ENCODE measurements at regions not wholly inside any gene's neighbourhood (a gene's known extent, or its start where the extent isn't known, plus 50 kb on each side); places are given as distances from the start of the nearest gene placed in this dataset.

- Mint-ChIP-seq H3K4me1 (no peaks in the 10 kb centered on the region), H3K9me3 (no peaks in the 10 kb centered on the region), H3K27me3 (ENCODE audit: insufficient read depth, low read depth, poor library complexity) (no peaks in the 10 kb centered on the region), H3K4me3 (no peak overlapping the region), H3K27ac (no peak overlapping the region), H3K36me3 (ENCODE audit: low read depth) (no peaks in the 10 kb centered on the region)
- Histone ChIP-seq H3K4me1 (ENCODE audit: insufficient read depth) (no peaks in the 10 kb centered on the region), H3F3A (replicated peaks; ENCODE audit: low read depth) (no peaks in the 10 kb centered on the region), H3K27me3 (ENCODE audit: insufficient read depth) (no peaks in the 10 kb centered on the region), H3K9me2 (ENCODE audit: insufficient read depth) (no peaks in the 10 kb centered on the region), H4K20me1 (replicated peaks; ENCODE audit: insufficient read depth) (no peaks in the 10 kb centered on the region), H3K4me3 (no peak overlapping the region), H2AFZ (no peak overlapping the region), H3K4me2 (no peak overlapping the region), H3K36me3 (ENCODE audit: insufficient read depth) (no peaks in the 10 kb centered on the region), H3K27ac (ENCODE audit: low read depth) (no peak overlapping the region), H3K79me2 (replicated peaks; ENCODE audit: insufficient read depth) (no peaks in the 10 kb centered on the region)
- no peak for ATAC-seq
- no peak for DNase-seq (ENCODE audit: low spot score)
- TF ChIP-seq POLR2AphosphoS5 (IDR thresholded peaks at IDR 0.05; ENCODE audit: low read depth) (no peak), CTCF (conservative IDR thresholded peaks at IDR 0.05; ENCODE audit: low read depth in 2 of 2) (no peak), ZNF114 (CRISPR knock-in tag; IDR thresholded peaks at IDR 0.05) (no peak), EZH2phosphoT487 (IDR thresholded peaks at IDR 0.05; ENCODE audit: unreplicated experiment) (no peak), ZNF331 (CRISPR knock-in tag; IDR thresholded peaks at IDR 0.05; ENCODE audit: low read depth) (no peak), ETS1 (IDR thresholded peaks at IDR 0.05) (no peak), STAT1 (IDR thresholded peaks at IDR 0.05; ENCODE audit: unreplicated experiment) (no peak)
Measured at GRCh38 chr18:69152436-69152835, 248.3 kb upstream of the DOK6 start.

GRCh38 chr18:69157906-69158305, 242.8 kb upstream of the DOK6 start:
- H2AFZ ChIP-seq: peak overlapping the region; percentile 9; the same call in 1 of the 2 replicates
- H3K27me3 ChIP-seq (ENCODE audit: insufficient read depth): no peaks in the 10 kb centered on the region
- peaks cover 2% of the 10 kb centered on the region for H3K27me3 Mint-ChIP-seq (ENCODE audit: insufficient read depth, low read depth, poor library complexity)
- H3K79me2 ChIP-seq (replicated peaks; ENCODE audit: insufficient read depth): no peaks in the 10 kb centered on the region
- H3K9me3 Mint-ChIP-seq: no peaks in the 10 kb centered on the region
- H3K4me3 ChIP-seq: no peak overlapping the region
- no peaks in the 10 kb centered on the region for H3F3A ChIP-seq (replicated peaks; ENCODE audit: low read depth)
- no peak overlapping the region for H3K27ac Mint-ChIP-seq
- ATAC-seq (no peak), DNase-seq (ENCODE audit: low spot score) (no peak)
- peaks cover 11% of the 10 kb centered on the region for H3K4me1 Mint-ChIP-seq
- no peaks in the 10 kb centered on the region for H3K36me3 ChIP-seq (ENCODE audit: insufficient read depth)
- no peak overlapping the region for H3K4me3 Mint-ChIP-seq
- no peak overlapping the region for H3K4me2 ChIP-seq
- no peaks in the 10 kb centered on the region for H3K36me3 Mint-ChIP-seq (ENCODE audit: low read depth)
- H3K9me2 ChIP-seq (ENCODE audit: insufficient read depth): no peaks in the 10 kb centered on the region
- H4K20me1 ChIP-seq (replicated peaks; ENCODE audit: insufficient read depth): no peaks in the 10 kb centered on the region
- no peak overlapping the region for H3K27ac ChIP-seq (ENCODE audit: low read depth)
- no peaks in the 10 kb centered on the region for H3K4me1 ChIP-seq (ENCODE audit: insufficient read depth)
- no peak for TF ChIP-seq STAT1 (IDR thresholded peaks at IDR 0.05; ENCODE audit: unreplicated experiment)
- no peak for TF ChIP-seq ZNF331 (CRISPR knock-in tag; IDR thresholded peaks at IDR 0.05; ENCODE audit: low read depth)
- no peak for TF ChIP-seq POLR2AphosphoS5 (IDR thresholded peaks at IDR 0.05; ENCODE audit: low read depth)
- no peak for TF ChIP-seq NANOG (IDR thresholded peaks at IDR 0.05; ENCODE audit: borderline replicate concordance)
- TF ChIP-seq ZNF462 (CRISPR knock-in tag; IDR thresholded peaks at IDR 0.05): no peak
